Right lobe of liver (tissue), 6 donors: ENCODE measurements at regions not wholly inside any gene's neighbourhood (a gene's known extent, or its start where the extent isn't known, plus 50 kb on each side); places are given as distances from the start of the nearest gene placed in this dataset.
"Not testable (repeated sequence)": the region's sequence is repeated elsewhere in the genome, so short reads cannot be mapped to it uniquely, and the experiment has no call there.

ENCODE experiments used
- ATAC-seq, 4 donors: fragments of 200-7000 bp; cut with Tn5 transposase; one replicate each; pipeline ENCODE4 v1.9.1; 2020; ENCODE audit warnings: mild to moderate bottlenecking in 4 of 4, moderate library complexity in 4 of 4
- DNase-seq, 3 donors: peaks; one replicate each; pipeline ENCODE4 v3.0.0-alpha.2; 2020
- H3K27ac ChIP-seq, 3 donors: fragments of 200-600 bp; one replicate each; pipeline ENCODE4 v1.8.0; 2022
- H3K27me3 ChIP-seq, 2 donors: fragments of 200-600 bp; one replicate each; pipeline ENCODE4 v1.8.0; 2022
- H3K36me3 ChIP-seq, 4 donors: fragments of 200-600 bp; sonication (generic) in 1 of 4; one replicate each; pipeline versions ENCODE4 v1.5.1 to v1.8.0; 2017 to 2022; ENCODE audit warnings: control low read depth in 1 of 4
- H3K4me1 ChIP-seq, 4 donors: fragments of 200-600 bp; sonication (generic) in 1 of 4; one replicate each; pipeline versions ENCODE4 v1.5.1 to v1.8.0; 2017 to 2022; ENCODE audit warnings: control low read depth in 1 of 4
- H3K4me3 ChIP-seq, 3 donors: fragments of 200-600 bp; one replicate each; pipeline ENCODE4 v1.8.0; 2022
- H3K9me3 ChIP-seq, 4 donors: fragments of 200-600 bp; sonication (generic) in 1 of 4; one replicate each; pipeline versions ENCODE4 v1.5.1 to v1.8.0; 2017 to 2022; ENCODE audit warnings: control low read depth in 1 of 4
- POLR2A ChIP-seq: fragments of 450-650 bp; IDR thresholded peaks from one replicate; pipeline ENCODE4 v1.6.1; 2017; ENCODE audit warnings: antibody characterized with exemption, mild to moderate bottlenecking
- WGBS: methylation state at CpG from one replicate; pipeline ENCODE4 v1.1.6; 2018; ENCODE audit warnings: low coverage, low lambda C conversion rate; ENCODE audit not compliant: insufficient coverage; ENCODE audit errors: missing lambda C conversion rate; 5-methylcytosine and 5-hydroxymethylcytosine counted together
- intact Hi-C, 2 donors: fragments of 100-400 bp; cut with DNase I; formaldehyde crosslinking; loops; one replicate each; pipeline versions ENCODE4 v1.11.2 to v1.14.1; 2022
- TF ChIP-seq, protein P1 (sequence below), 4 donors: fragments of 200-600 bp in 3 of 4; fragments of 450-650 bp in 1 of 4; IDR thresholded peaks; one replicate each; pipeline versions ENCODE4 v1.5.1 to v1.8.0; 2016 to 2022; ENCODE audit warnings: antibody characterized with exemption in 4 of 4, mild to moderate bottlenecking in 2 of 4
- donor health status: DM: no; HTN: yes; CAD: no.
- donor health status: DM: no; HTN: no; CAD: no.
- donor health status: DM: no; HTN: no; CAD: no.
- donor health status: DM: no; HTN: yes; CAD: no.
- donor health status: DM: no; HTN: yes; CAD: no.

DNA sequence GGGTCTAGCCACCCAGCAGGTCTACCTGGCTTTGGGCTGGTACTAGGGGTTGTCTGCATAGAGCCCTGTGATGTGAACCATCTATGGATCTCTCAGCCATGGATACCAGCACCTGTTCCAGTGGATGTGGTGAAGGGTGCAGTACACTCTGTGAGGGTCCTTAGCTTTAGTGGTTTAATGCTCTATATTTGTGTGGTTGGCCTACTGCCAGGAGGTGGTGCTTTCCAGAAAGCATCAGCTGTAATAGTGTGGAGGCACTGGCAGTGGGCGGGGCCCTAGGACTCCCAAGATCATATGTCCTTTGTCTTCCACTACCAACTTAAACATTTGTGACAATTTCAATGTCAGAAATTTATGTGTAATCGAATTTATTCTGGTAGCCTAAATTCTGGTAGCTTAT is 1065.1 kb downstream of the RPIA start:
- WGBS = 27% methylated on average over 2 of the region's 2 CpGs
- H3K36me3 ChIP-seq, intact Hi-C loops, H3K9me3 ChIP-seq, H3K27me3 ChIP-seq, H3K4me1 ChIP-seq, H3K4me3 ChIP-seq, ATAC-seq, H3K27ac ChIP-seq: not testable (repeated sequence)
- DNase-seq = peak in 1 of 3 donors; percentile 37

DNA sequence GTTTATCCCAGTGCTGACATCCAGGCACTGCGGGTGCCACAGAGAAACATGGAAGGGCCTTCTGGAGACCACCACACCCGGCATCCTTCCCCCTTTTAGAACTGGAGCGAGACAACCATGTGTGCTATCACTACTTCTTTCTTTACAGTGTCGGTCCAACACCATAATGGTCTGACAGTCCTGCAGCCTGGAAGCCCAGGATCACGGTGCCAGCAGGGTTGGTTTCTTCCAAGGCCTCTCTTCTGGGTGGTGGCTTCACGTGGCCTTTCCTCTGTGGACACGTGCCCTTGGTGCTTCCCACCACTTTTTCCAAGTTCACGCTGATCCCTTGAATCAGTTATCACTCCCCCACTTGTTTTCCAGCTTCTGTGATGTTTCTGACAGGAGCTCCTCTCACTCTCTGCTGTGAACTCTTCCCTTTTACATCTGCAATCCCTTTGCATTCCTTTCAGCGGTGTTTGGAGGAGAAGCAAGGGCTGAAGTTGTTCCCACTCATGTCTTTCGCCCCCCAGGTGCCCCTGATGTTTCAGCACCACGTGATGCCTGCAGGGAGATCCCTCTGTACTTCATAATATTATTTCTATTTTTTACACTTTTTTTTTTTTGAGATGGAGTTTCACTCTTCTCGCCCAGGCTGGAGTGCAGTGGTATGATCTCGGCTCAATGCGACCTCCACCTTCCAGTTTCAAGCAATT is 1067.0 kb downstream of the RPIA start:
- peak in 1 of 3 donors; percentile 37 for DNase-seq
- H3K27me3 ChIP-seq, intact Hi-C loops, ATAC-seq, H3K27ac ChIP-seq, H3K9me3 ChIP-seq, H3K4me1 ChIP-seq, H3K36me3 ChIP-seq, H3K4me3 ChIP-seq: not testable (repeated sequence)
- 32% methylated on average over 12 of the region's 14 CpGs for WGBS

DNA sequence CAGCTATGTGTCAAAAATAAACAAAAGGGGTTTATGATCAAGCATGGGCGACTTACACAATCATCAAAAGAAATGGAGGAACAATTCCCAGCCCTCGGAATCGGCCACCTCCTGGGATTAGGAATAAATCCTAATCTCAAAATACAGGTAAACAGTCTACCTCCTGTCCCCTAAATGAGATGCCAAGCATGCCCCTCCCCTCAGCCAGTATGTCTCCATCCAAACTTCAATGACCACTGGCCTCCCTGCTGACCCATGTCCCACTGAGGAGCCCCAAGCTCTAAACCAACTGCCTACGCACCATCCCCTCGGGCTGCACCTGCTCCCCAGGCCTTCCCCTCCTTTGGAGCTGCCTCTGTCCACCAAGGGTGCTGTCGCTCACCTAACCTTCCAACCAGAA is 1069.3 kb downstream of the RPIA start:
- H3K9me3 ChIP-seq, ATAC-seq, H3K4me3 ChIP-seq, H3K4me1 ChIP-seq, H3K27me3 ChIP-seq, H3K36me3 ChIP-seq, H3K27ac ChIP-seq, DNase-seq, intact Hi-C loops: not testable (repeated sequence)
- 60% methylated on average over 6 of the region's 6 CpGs for WGBS

DNA sequence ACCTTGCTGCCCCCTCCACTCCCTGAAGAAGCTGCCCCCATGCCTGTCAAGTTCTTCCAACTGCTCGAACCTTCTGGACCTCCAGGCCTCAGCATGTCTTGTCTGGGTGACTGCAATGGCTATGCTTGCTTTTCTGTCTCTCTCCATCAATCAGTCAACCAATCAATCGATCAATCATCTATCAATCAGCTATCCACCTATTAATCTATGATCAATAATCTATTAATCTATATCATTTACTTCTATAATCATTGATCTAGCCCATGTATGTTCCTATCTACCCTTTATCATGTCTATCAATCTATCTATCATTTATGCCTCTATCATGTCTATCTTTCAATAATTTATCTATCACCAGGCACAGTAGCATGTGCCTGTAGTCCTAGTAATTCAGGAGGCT is 1069.7 kb downstream of the RPIA start:
- H3K4me1 ChIP-seq, H3K27me3 ChIP-seq, ATAC-seq, intact Hi-C loops, H3K4me3 ChIP-seq, DNase-seq, H3K36me3 ChIP-seq, H3K9me3 ChIP-seq, H3K27ac ChIP-seq: not testable (repeated sequence)
- 29% methylated on average over 2 of the region's 2 CpGs for WGBS

DNA sequence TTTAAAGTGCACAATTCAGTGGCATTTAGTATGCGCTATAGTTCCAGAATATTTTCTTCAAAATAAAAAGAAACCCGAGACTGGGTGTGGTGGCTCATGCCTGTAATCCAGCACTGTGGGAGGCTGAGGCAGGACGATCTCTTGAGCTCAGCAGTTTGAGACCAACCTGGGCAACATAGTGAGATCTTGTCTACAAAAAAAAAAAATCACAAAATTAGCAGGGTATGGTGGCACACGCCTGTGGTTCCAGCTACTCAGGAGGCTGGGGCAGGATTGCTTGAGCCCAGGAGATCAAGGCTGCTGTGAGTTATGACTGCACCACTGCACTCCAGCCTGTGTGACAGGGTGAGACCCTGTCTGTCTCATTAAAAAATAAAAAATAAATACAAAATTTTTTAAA is 1070.4 kb downstream of the RPIA start:
- H3K36me3 ChIP-seq = not testable (repeated sequence)
- 63% methylated on average over 4 of the region's 4 CpGs for WGBS

DNA sequence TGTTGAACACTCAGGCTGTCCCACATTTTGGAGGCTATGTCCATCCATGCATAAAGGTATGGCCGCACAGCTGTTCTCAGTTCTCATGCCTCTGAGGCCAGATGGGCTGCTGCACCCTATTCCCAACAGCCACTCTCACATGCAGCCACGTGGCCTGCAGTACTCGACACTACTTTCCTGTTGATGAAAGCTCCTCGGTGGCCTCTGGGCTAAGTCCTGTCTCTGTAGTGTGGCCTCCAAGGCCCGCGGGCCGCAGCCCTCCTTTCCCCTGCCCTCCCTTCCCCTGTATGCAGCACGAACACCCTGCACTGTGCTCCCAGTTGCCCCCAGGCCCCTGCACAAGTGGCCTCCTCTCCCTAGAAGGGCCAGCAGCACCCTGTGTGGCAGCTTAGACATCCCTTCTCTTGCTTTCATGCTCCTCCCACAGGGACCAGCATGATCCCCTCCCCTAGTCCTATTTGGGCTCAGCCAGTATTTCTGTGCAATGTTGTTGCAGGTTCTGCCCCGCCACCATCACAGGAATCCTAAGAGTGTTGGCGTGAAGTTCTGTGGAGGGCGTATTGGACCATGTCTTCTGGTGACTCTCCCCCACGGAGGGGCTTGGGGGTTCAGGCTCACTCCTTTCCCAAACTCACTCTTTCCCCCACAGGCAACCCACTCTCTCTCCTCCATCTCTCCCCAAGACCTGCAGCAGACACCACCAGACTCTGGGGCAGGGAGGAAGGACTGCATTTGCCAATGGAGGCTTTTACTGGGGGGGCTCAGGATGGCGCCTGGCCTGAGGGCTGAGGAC is 1071.2 kb downstream of the RPIA start:
- peak in 2 of 3 donors; percentile 20 to 45 for DNase-seq
- H3K27me3 ChIP-seq, H3K9me3 ChIP-seq, H3K4me3 ChIP-seq, ATAC-seq, intact Hi-C loops, H3K4me1 ChIP-seq, H3K27ac ChIP-seq, H3K36me3 ChIP-seq: not testable (repeated sequence)
- 83% methylated on average over 13 of the region's 13 CpGs for WGBS

More for the DNA sequence above, 1070.4 kb downstream of the RPIA start:
- H3K4me3 ChIP-seq, H3K27me3 ChIP-seq, intact Hi-C loops, H3K9me3 ChIP-seq, H3K4me1 ChIP-seq, ATAC-seq, H3K27ac ChIP-seq, DNase-seq: not testable (repeated sequence)

DNA sequence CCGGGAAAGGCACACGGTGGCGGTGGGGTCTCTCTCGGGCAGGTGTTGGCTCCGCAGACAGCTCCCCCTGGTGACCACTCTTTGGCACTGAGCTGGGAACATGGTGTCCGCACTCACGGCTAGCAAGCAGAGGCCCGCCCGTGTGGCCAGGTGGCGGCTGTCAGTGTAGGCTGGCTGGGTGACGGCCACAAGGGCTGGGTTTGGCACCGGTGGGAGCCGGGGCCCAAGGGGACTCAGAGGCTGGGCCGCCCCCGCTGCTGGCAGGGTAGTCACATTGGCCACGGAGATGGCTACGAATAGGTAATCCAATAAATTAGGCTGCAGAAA is 1071.7 kb downstream of the RPIA start:
- Histone ChIP-seq H3K9me3 (no peaks in the 10 kb centered on the region), H3K4me1 (no peaks in the 10 kb centered on the region), H3K27me3 (no peaks in the 10 kb centered on the region), H3K36me3 (no peaks in the 10 kb centered on the region), H3K27ac (no peak overlapping the region), H3K4me3 (no peak overlapping the region)
- no peak for TF ChIP-seq POLR2A
- TF ChIP-seq, protein P1, sequence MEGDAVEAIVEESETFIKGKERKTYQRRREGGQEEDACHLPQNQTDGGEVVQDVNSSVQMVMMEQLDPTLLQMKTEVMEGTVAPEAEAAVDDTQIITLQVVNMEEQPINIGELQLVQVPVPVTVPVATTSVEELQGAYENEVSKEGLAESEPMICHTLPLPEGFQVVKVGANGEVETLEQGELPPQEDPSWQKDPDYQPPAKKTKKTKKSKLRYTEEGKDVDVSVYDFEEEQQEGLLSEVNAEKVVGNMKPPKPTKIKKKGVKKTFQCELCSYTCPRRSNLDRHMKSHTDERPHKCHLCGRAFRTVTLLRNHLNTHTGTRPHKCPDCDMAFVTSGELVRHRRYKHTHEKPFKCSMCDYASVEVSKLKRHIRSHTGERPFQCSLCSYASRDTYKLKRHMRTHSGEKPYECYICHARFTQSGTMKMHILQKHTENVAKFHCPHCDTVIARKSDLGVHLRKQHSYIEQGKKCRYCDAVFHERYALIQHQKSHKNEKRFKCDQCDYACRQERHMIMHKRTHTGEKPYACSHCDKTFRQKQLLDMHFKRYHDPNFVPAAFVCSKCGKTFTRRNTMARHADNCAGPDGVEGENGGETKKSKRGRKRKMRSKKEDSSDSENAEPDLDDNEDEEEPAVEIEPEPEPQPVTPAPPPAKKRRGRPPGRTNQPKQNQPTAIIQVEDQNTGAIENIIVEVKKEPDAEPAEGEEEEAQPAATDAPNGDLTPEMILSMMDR (IDR thresholded peaks at IDR 0.05) = no peak
- DNase-seq (peak in 2 of 3 donors; percentile 52 to 58), ATAC-seq (peak in 1 of 4 donors; percentile 32)
- WGBS = 82% methylated on average over 16 of the region's 17 CpGs
- intact Hi-C loops = no loop called here
